ENCODE measurements at regions not wholly inside any gene's neighbourhood (a gene's known extent, or its start where the extent isn't known, plus 50 kb on each side); places are given as distances from the start of the nearest gene placed in this dataset.

DNA sequence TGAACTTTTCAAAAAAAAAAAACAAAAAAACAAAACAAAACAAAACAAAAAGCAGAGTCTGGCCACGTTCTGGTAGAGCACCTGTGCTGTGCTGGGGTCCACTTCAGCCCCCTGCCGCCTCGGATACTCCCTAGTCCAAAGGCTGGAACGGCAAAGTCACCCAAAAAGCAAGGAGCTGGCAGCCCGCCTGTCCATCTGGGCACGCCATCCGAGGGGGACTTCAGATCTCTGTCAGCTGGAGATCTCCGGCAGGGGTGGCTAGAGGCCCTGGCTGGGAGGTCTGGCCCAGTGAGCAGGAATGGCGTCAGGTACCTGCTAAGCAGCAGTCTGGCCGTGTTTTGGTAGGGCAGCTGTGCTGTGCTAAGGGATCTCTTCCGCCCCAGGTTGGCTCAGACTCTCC lies 152.3 kb upstream of the ZNF516 start:
- DNase-seq (ENCODE audit: low read depth in 2 of 3, low spot score in 2 of 3): no peak

DNA sequence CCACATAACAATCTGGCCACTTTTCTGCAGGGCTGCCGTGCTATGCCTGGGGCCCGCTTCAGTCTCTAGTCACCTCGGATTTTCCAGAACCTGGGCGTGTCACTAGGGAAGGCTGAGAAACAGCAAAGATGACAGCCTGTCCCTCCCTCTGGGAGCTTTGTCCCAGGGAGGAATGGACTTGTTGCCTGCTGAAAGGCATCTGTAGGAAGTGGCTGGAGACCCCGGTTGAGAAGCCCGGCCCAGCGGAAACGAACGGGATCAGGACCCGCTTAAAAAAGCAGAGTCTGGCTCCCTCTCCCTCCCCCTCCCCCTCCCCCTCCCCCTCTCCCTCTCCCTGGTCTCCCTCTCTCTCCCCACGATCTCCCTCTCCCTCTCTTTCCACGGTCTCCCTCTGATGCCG lies 149.5 kb upstream of the ZNF516 start:
- no peak for DNase-seq (ENCODE audit: low read depth in 2 of 3, low spot score in 2 of 3)

DNA sequence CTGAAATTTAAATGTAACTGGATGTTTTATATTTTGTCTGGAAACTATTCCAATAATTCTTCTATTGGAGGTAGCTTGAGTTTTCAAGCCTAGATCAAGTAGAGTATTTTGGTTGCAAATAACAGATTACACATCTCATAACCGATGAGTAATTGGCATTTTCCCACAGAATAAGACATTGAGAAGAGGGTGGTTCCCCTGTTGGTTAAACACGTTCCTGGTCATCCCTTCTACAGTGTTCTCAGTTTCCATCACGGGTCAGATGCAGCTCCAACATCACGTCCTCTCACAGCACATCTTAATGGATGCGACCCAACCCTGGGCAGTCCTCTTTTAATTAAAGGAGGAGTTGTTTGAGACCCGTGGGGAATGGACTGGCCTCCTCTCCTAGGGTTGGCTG lies 149.0 kb upstream of the ZNF516 start:
- DNase-seq (ENCODE audit: low read depth in 2 of 3, low spot score in 2 of 3): no peak

DNA sequence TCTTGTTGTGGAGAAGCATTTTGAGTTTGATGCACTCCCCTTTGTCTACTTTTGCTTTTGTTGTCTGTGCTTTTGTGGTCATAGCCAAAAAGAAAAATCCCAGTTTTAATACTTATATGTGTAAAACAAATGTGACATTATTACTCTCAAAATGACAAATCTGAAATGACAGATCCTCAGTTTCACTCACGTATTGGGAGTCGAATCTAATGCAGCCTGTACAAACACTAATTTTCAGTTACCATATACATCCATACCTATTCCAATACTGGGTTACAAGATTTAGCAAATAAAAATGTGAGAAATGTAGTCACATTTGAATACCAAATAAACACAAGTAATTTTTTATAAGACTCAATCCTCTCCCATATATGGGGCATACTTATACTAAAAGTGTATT lies 148.2 kb upstream of the ZNF516 start:
- no peak for DNase-seq (ENCODE audit: low read depth in 2 of 3, low spot score in 2 of 3)

DNA sequence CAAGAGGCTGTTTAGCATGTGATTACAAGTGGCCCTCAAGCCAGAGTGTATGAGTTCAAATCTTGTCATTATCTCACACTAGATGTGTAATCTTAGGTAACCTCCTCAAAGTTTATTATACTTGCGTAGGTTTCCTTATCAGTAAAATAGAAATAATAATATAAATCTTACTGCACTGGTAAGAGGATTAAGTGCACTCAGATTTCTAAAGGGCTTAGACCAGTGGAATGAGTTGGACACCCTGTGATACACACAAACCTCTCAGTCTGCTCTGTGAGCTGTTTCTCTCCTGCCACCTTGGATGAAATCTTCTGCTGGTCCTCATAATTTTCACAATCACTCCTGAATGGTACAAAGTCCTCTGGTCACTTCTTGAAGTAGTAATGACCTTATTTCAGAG lies 145.4 kb upstream of the ZNF516 start:
- no peak for DNase-seq (ENCODE audit: low read depth in 2 of 3, low spot score in 2 of 3)

DNA sequence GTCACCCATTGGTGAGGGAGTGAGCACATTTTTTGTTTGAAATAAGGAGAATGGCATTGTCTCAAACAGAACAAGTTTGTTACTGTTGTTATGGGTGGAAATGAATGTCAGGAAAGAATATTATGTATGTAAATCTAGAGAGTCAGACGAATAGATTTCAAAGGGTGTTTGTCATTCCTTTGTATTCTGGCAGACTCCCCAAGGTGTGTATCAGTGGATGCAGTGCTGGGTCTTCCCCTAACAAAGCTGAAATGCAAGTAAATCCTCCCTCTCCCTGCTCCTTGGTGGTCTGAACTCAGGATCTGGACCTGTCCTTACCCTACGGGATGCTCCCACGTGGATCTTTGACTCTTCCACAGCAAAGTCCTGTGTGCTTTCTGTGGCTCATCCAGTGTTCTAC lies 139.5 kb upstream of the ZNF516 start:
- DNase-seq (ENCODE audit: low read depth in 2 of 3, low spot score in 2 of 3): no peak

DNA sequence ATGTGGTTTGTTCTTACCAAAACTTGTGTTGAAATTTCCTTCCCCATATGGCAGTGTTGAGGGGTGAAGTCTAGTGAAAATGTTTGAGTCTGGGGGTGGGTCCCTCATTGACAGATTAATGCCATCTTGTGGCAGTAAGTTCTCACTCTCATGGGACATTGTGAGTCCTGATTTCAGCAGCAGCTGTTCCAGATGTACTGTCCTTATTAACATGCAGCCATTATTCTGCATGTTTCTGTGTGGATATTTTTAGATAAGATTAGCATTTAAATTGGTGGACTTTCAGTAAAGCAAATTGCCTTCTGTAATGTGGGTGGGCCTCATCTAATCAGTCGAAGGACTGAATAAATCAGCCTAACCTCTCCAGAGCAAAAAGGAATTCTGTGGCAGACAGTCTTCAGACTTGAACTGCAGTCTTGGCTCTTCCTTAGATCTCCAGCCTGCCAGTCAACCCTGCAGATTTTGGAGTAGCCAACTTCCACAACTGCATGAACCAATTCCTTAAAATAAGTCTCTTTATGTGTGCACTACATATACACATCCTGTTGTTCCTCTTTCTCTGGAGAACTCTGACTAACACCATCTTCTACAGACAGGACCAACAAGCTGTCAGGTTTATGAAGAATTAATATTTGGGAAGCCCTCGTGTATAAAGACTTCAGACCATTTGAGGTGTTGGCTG lies 138.7 kb upstream of the ZNF516 start:
- peak in 1 of 3 donors; percentile 16 for DNase-seq (ENCODE audit: low read depth in 2 of 3, low spot score in 2 of 3)

DNA sequence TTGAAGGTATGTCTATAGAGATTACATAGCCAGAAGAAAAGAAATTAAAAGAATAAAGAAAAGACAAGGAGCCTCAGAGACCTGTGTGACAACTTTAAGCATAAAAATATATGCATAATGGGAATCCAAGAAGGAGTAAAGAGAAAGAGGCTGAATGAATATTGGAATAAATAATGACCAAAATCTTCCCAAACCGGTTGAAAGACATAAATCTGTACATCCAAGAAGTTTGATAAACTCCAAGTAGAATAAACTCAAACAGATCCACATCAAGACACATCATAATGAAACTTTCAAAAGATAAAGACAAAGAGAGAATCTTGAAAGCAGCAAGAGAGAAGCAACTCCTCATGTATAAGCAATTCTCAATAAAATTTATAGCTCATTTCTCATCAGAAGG lies 132.4 kb upstream of the ZNF516 start:
- DNase-seq (ENCODE audit: low read depth in 2 of 3, low spot score in 2 of 3): no peak

DNA sequence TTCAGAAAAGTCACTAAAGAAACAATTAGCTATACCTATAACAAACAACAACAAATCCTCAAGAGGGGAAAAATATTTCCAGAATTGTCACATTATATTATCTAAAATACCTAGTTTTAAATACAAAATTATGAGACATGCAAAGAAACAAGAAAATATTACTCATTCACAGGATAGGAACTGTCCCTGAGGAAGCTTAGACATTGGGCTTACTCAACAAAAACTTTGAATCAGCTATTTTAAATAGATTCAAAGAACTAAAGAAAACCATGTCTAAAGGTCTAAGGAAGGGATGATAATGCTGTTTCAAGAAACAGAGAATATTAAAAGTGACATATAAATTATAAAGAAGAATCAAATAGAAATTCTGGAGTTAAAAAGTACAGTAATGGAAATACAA lies 131.9 kb upstream of the ZNF516 start:
- no peak for DNase-seq (ENCODE audit: low read depth in 2 of 3, low spot score in 2 of 3)

DNA sequence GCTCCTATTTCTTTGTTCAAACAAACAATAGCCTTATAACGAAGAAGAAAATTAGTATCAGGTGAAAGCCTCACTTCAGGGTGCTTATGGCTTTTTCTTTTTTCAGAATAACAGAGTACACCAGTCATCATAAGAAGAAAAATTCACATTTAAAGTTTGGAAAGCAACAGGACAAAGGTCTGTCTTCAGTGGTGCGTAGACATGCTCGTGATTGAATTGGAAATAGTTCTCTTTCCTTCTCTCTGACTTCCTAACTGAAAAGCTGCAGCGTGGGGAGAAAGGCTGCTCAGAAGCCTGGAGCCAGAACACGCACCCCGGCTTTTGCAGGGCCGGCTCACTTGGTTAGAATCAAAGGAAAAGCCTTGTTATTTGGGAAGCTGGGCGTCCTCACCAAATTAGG lies 127.6 kb upstream of the ZNF516 start:
- DNase-seq (ENCODE audit: low read depth in 2 of 3, low spot score in 2 of 3): no peak

DNA sequence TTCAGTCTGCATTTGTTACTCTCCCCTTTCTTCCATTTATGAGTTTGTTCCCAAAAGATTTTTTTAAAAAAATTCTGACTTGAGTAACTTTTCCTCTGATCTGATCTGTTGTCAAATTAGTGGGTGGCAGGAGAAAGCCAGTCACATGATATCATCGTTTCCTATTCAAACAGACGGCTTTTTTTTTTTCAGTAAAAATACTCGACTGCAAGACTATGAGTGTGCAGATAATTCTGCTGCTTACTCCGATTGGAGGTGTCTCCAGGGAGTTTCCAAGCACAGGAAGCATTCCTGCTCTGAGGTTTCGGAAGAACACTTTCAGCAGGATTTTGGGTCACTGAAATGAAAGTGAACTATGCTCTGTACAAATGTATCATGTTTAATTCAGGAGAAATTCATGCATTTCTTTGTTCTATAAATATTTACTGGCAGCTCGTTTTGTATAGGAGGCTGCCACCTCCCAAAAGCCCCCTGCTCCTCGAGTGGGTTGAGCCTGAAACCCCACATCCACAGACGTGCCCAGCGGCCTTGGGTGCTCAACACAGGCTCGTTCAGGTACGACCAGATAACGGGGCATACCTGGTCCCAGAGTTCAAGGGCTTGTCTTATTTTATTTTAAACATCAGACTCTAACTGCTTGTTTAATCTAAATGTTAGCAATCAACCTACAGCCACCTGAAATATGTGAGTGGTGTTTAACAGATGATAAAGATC lies 126.9 kb upstream of the ZNF516 start:
- DNase-seq (ENCODE audit: low read depth in 2 of 3, low spot score in 2 of 3): peak in 1 of 3 donors; percentile 26

DNA sequence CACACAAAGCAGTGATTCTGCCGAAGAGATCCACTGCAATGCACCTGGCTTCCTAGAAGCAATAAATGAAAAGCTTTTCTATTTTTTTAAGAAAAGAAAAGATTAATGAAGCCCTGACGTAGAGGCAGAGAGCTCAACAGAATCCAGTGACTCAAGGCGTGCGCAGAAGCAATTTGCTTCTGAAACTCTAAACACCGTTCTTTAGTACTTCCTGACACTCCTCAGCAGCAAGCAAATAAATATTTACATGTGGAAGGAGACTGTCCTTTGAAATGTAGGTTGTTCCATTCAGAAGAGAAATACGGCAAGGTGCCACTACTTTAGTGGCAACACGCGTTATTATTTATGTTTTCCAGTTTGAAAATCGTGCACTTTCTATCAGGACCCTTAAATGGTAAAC lies 126.2 kb upstream of the ZNF516 start:
- DNase-seq (ENCODE audit: low read depth in 2 of 3, low spot score in 2 of 3): no peak

DNA sequence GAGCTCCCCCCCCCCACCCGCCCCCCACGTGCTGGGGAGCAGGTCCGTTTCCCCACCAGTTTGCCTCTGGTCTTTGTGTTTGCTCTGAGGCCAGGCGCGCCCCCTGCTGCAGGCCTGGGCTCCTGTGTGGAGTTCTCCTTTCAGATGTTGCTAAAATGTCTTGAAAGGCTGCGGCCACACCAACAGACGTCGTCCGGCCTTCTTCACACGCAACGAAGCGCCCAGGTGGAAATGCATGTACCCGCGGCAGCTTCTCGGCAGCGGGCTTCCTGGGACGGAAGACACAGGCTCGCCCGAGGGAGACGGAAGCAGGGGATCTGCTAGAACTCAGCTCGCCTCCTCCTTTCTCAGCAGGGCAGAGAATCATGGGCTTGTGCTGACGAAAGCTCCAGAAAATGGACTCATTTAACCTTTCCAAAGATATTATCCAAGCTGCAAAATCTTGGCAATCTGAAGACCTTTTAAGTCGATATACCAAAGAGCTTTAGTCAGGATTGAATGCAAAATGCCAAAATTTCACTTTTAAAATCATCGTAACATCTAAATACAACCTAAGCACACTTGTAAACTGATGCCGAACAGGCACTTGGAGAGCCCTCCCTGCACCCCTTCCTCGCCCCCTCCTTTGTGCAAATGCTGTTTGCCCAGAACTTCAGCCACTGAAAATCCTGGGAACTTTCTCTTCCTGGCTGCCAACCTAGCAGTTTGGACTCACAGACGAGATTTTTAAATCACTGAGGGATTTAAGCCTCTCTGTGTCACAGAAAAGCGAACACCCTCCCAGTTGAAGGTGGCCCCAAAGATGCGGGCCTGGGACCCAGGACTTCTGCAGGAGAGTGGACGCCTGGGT lies 125.5 kb upstream of the ZNF516 start:
- DNase-seq (ENCODE audit: low read depth in 2 of 3, low spot score in 2 of 3): peak in 2 of 3 donors; percentile 74 to 81

DNA sequence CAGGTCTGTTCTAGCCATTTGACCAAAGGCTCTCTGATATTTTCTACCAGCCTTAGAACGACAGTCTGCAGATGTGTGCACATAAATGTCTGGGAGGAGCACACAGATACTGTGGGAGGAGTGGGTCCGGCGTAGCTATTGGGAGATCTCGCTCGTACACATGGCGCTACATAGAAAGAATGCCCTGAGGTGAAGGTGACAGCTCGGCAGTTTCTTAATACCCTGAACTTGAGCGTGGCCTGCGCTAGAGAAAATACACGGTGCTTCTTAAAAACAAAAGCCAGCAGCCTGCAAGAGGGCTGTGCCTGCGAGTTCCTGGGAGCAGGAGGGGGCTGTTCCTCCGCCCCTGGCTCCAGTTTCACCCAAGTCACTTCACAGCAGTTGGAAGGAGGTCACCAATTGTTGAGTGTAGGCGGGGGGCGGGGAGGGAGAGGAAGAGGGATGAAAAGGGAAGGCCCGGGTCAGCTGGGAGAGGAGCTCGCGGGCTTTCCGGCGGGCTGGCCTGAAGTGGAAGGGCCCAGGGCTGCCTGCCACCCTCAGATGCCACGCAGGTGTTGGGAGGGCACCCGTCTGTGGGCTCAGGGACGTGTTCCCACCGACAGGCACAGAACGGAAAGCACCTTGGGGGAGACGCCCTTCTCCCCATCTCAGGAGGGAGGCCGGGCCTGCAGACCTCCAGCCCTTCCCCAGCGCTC lies 124.7 kb upstream of the ZNF516 start:
- DNase-seq (ENCODE audit: low read depth in 2 of 3, low spot score in 2 of 3): no peak

DNA sequence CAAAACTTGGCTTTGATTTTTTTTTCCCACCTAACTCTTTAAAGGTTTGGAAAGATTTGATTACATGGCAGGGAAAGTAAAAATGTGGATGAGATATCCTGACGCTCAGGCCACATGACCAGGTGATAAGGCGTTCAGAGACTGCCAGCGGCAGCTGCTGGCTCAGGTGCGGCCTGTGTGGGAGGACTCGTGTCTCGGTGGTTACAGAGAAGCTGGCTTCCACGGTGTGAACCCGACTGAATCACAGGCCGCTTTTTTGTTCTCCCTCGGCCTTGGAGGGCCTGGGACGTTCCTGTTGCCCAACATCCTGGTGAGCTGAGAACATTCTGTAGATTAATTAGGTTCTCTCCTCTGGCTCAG lies 124.2 kb upstream of the ZNF516 start:
- no peak for DNase-seq (ENCODE audit: low read depth in 2 of 3, low spot score in 2 of 3)

DNA sequence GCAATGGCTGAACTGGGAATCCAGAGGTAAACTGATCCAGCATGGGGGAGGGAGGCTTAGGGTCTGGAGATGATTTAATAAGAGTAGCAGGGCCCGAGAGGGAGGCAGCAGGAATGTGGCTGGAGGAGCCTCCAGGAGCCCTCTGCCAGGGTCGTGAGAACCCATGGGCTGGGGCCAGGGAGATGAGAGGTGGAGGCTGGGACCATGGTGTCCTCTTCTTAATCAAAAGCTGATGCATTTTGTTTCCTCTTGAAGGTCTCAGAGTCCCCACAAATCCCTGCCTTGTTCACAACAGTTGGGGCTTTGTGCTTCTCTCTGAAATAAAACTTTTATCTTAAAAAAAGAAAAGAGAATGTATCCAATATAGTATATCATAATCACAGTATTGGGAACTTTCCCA lies 123.7 kb upstream of the ZNF516 start:
- no peak for DNase-seq (ENCODE audit: low read depth in 2 of 3, low spot score in 2 of 3)

DNA sequence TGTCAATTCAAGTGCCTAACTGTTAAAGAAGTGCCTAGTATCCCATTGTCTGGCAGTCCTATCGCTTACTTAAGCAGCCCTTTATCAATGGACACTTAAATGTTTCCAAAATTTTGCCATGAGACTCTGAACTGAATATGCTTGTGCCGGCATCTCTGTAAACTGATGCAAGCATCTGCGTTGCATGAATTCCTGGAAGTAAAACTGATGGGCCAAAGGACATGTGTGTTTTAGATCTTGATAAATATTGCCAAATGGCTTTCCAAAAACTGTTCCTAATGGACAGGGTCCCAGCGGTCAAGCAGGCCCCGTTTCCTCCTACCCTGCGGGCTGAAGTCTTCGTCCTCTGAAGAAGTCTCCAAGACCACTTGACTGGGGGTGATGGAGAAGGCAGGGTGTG lies 121.3 kb upstream of the ZNF516 start:
- DNase-seq (ENCODE audit: low read depth in 2 of 3, low spot score in 2 of 3): no peak

DNA sequence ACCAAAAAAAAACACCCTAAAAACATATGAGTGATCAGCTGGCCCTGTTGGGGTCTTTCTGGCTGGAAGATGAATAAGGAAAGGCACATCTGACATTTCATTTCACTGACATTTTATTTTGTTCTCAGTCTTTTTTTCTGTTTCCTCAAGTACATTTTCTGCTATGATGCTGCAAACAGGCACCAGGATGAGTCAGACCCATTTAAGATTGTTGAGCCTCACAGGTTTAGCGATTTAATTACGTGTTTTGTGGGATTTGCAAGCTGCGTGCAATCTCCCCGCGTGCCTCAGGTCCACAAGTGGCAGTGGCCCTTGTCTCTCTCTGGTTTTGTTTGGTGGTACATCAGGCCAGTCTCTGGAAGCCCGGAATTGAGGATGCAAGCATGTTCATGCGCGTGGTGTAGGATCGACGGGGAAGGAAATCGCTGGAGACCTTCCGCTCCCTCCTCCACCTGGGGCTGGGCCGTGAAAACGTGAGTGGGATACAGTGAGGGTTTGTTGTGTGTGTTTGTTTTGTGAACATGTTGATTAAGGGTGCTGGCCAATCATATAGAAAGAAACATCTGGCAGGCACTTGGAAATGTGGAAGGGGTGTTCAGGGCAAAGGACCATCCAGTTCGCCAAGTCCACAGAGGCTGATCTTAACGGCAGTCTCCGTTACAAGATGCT lies 120.2 kb upstream of the ZNF516 start:
- no peak for DNase-seq (ENCODE audit: low read depth in 2 of 3, low spot score in 2 of 3)

DNA sequence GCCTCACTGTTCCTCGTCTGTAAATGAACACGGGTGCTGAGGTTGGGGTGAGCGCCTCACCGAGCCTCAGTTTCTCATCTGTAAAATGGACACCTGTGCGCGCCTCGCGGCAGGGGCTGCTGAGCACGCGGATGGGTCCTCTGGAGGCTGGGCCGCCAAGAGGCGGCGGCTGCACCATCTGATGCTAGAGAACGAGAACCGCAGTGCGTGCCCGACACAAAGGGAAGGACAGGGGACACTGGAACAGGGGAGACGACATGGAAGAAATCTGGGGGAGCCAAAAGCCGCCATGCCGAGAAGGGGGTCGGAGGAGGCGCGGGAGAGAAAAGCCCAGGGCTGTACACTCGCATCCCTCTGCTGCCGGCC lies 118.7 kb upstream of the ZNF516 start:
- DNase-seq (ENCODE audit: low read depth in 2 of 3, low spot score in 2 of 3): no peak

DNA sequence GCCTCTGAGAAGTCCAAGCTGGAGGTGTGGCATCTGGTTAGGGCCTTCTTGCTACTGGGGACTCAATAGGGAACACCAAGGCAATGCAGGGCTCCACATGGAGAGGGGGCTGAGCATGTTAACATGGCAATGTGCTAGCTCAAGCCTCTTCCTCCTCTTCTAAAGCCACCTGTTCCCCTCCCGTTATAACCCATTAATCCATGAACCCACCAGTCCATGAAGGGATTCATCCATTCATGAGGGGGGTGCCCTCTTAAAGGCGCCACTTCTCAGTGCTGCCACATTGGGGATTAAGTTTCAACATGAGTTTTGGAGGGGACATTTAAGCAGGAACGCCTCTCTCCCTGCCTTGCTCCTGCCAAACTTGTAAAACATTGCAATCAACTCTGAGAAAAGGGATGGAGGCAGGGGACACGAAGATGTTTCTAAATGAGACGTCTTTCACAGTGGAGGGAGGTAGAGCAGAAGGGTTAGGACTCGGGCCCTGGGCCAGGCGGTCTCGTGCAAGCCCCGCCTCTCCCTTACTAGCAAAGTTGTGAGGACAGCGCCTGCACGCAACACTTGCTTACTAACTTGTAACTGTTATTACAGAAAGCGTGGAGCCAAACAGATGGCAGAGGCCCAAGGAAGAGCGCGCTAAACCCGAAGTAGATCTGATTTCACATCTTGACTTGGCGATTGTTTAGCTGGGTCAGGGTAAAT lies 118.2 kb upstream of the ZNF516 start:
- no peak for DNase-seq (ENCODE audit: low read depth in 2 of 3, low spot score in 2 of 3)

Measured in hematopoietic multipotent progenitor cell (in vitro differentiated cells).